Loucy (cell line): ENCODE measurements at regions not wholly inside any gene's neighbourhood (a gene's known extent, or its start where the extent isn't known, plus 50 kb on each side); places are given as distances from the start of the nearest gene placed in this dataset.

Experiments used
- H2AFZ ChIP-seq: fragments of 200-600 bp; sonication (generic); 2 replicates; pipeline ENCODE4 v1.6.0; 2016; ENCODE audit warnings: antibody characterized with exemption, mild to moderate bottlenecking, low read length, moderate library complexity
- H3F3A ChIP-seq: fragments of 200-600 bp; 2 replicates; pipeline ENCODE4 v1.6.0; 2016; ENCODE audit warnings: antibody characterized with exemption, low read depth, mild to moderate bottlenecking
- H3K27me3 ChIP-seq: fragments of 200-600 bp; sonication (generic); 2 replicates; pipeline ENCODE4 v1.6.1; 2014; ENCODE audit warnings: low read length, mild to moderate bottlenecking; ENCODE audit not compliant: insufficient read depth, poor library complexity, severe bottlenecking
- H3K36me3 ChIP-seq: fragments of 200-600 bp; sonication (generic); 2 replicates; pipeline ENCODE4 v1.6.1; 2016; ENCODE audit warnings: low read length; ENCODE audit not compliant: insufficient read depth
- H3K4me1 ChIP-seq: fragments of 200-600 bp; sonication (generic); 2 replicates; pipeline ENCODE4 v1.5.1; 2014; ENCODE audit warnings: low read length, mild to moderate bottlenecking; ENCODE audit not compliant: insufficient read depth, poor library complexity, severe bottlenecking
- H3K4me2 ChIP-seq: fragments of 200-600 bp; sonication (generic); 2 replicates; pipeline ENCODE4 v1.6.0; 2014; ENCODE audit warnings: antibody characterized with exemption, low read length, low read depth, mild to moderate bottlenecking; ENCODE audit not compliant: poor library complexity, severe bottlenecking
- H3K4me3 ChIP-seq: fragments of 200-600 bp; sonication (generic); 2 replicates; pipeline ENCODE4 v1.5.1; 2014; ENCODE audit warnings: low read length, mild to moderate bottlenecking, mixed read lengths; ENCODE audit not compliant: poor library complexity, severe bottlenecking
- H3K79me2 ChIP-seq: fragments of 200-600 bp; sonication (generic); 2 replicates; pipeline ENCODE4 v1.6.1; 2014; ENCODE audit warnings: low read length; ENCODE audit not compliant: insufficient read depth
- H3K9ac ChIP-seq: fragments of 200-600 bp; sonication (generic); 2 replicates; pipeline ENCODE4 v1.6.0; 2014; ENCODE audit warnings: mild to moderate bottlenecking, low read depth, low read length, moderate library complexity; ENCODE audit not compliant: poor library complexity, severe bottlenecking
- H3K9me2 ChIP-seq: fragments of 200-600 bp; sonication (generic); replicated peaks from 2 replicates; pipeline ENCODE4 v1.6.1; 2016; ENCODE audit warnings: low read depth, low read length, mixed read lengths
- H3K9me3 ChIP-seq: fragments of 200-600 bp; sonication (generic); 2 replicates; pipeline ENCODE4 v1.6.1; 2014; ENCODE audit warnings: mild to moderate bottlenecking, antibody characterized with exemption, low read length, low read depth; ENCODE audit not compliant: insufficient read depth
- H4K20me1 ChIP-seq: fragments of 200-600 bp; sonication (generic); 2 replicates; pipeline ENCODE4 v1.6.0; 2014; ENCODE audit warnings: antibody characterized with exemption, low read length, mild to moderate bottlenecking; ENCODE audit not compliant: insufficient read depth, poor library complexity, severe bottlenecking
- EZH2phosphoT487 ChIP-seq: fragments of 200-600 bp; IDR thresholded peaks from 2 replicates; pipeline ENCODE4 v1.6.1; 2018; ENCODE audit warnings: antibody characterized with exemption, mild to moderate bottlenecking, moderate library complexity, borderline replicate concordance
- TF ChIP-seq, protein P1 (sequence below): fragments of 200-600 bp; sonication (generic); conservative IDR thresholded peaks from 2 replicates; pipeline ENCODE4 v1.5.1; 2014; ENCODE audit warnings: mild to moderate bottlenecking, antibody characterized with exemption, low read length

DNA sequence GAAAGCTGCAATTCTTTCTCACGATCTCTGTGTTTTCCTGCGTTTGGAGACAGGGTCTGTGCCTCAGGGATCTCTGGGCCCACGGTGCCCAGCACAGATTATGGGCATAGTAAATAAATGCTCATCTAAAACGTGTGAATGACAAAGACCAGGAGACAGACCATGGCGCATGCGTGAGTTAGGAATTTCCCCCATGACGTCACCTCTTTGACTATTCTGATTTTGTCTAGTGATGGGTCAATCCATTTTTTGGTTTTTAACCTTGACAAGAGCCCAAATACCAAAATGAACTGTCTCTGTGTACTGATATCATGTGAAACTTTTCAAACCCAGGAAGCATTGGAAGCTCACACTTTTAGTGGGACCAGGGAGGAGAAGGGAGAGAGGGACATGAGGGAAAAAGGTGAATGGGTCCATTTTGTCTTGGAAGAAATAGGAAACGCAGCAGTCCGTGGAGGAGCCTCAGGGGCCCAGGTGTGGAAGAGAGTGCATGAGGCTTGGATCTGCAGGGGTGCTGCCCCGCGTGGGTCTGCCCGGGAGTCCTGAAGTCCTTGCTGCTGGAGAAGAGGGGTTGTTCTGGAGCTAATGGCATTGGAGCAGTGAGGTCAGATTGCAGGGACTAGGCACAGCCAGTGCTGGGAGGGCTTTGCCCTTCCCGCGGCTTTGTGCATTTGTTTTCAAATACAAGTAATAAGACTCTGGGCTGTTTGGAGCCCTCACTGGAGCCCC, 172.2 kb downstream of the ASB1 start:
- Histone ChIP-seq H3K4me2 (no peak overlapping the region), H3K36me3 (no peaks in the 10 kb centered on the region), H3K9me3 (no peaks in the 10 kb centered on the region), H3K4me1 (no peaks in the 10 kb centered on the region), H3K27me3 (no peaks in the 10 kb centered on the region), H3K4me3 (no peak overlapping the region), H3K79me2 (no peaks in the 10 kb centered on the region), H4K20me1 (no peaks in the 10 kb centered on the region), H3K9me2 (no peaks in the 10 kb centered on the region), H2AFZ (no peak overlapping the region), H3K9ac (no peak overlapping the region), H3F3A (no peaks in the 10 kb centered on the region)
- TF ChIP-seq, protein P1, sequence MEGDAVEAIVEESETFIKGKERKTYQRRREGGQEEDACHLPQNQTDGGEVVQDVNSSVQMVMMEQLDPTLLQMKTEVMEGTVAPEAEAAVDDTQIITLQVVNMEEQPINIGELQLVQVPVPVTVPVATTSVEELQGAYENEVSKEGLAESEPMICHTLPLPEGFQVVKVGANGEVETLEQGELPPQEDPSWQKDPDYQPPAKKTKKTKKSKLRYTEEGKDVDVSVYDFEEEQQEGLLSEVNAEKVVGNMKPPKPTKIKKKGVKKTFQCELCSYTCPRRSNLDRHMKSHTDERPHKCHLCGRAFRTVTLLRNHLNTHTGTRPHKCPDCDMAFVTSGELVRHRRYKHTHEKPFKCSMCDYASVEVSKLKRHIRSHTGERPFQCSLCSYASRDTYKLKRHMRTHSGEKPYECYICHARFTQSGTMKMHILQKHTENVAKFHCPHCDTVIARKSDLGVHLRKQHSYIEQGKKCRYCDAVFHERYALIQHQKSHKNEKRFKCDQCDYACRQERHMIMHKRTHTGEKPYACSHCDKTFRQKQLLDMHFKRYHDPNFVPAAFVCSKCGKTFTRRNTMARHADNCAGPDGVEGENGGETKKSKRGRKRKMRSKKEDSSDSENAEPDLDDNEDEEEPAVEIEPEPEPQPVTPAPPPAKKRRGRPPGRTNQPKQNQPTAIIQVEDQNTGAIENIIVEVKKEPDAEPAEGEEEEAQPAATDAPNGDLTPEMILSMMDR, result no peak
- no peak for TF ChIP-seq EZH2phosphoT487

DNA sequence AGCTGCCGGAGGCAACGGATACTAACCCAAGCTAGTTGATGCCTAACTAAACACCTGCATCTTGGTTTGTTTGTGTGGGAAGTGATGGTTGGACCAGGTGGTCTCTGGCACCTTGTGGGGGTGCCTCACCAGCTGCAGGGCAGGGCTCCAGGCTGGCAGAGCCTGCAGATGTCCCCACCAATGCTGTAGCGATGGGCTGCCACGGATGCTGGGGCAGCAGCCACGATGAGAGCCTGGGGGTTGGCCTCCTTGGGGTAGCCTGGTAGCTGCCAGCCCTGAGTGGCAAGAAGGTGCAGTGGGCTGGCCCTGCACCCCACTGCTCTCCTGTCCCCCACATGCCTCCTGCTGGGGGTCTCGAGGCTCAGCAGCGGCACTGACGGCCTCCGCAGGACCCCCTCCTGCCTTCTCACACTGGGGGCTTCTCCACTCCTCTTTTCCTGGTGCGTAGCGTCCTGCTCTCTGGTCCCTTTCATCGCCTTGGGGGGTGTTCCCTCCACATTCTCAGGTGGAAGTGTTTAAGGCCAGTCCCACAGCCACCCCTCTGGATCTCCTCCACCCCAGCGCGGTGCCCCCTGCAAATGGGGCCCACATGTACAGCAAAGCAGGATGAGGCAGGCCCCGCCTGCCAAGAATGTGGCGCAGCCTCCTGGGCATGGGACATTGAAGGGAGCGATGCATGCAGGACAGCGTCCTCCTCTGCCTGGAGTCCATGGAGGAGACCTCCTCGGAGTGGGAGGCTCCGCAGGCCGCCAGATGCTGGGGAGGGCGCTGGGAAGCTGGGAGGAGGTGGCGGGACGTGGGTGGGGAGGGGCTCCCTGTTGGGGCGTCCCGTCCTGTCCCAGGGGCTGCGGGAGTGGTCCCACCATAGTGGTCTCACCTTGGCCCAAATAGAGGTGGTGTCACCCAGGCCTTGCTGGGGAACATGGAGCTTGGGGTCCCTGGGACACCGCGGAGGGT, 173.1 kb downstream of the ASB1 start:
- TF ChIP-seq, protein P1, result no peak
- TF ChIP-seq EZH2phosphoT487, result no peak
- Histone ChIP-seq H3K9ac (no peak overlapping the region), H3K36me3 (no peaks in the 10 kb centered on the region), H3K4me1 (no peaks in the 10 kb centered on the region), H3F3A (no peaks in the 10 kb centered on the region), H3K9me2 (no peaks in the 10 kb centered on the region), H4K20me1 (no peaks in the 10 kb centered on the region), H3K79me2 (no peaks in the 10 kb centered on the region), H3K9me3 (0 out of 2 replicates have a peak, but pooled peaks cover 3% of the 10 kb centered on the region), H3K4me2 (no peak overlapping the region), H3K27me3 (no peaks in the 10 kb centered on the region), H3K4me3 (no peak overlapping the region), H2AFZ (no peak overlapping the region)

DNA sequence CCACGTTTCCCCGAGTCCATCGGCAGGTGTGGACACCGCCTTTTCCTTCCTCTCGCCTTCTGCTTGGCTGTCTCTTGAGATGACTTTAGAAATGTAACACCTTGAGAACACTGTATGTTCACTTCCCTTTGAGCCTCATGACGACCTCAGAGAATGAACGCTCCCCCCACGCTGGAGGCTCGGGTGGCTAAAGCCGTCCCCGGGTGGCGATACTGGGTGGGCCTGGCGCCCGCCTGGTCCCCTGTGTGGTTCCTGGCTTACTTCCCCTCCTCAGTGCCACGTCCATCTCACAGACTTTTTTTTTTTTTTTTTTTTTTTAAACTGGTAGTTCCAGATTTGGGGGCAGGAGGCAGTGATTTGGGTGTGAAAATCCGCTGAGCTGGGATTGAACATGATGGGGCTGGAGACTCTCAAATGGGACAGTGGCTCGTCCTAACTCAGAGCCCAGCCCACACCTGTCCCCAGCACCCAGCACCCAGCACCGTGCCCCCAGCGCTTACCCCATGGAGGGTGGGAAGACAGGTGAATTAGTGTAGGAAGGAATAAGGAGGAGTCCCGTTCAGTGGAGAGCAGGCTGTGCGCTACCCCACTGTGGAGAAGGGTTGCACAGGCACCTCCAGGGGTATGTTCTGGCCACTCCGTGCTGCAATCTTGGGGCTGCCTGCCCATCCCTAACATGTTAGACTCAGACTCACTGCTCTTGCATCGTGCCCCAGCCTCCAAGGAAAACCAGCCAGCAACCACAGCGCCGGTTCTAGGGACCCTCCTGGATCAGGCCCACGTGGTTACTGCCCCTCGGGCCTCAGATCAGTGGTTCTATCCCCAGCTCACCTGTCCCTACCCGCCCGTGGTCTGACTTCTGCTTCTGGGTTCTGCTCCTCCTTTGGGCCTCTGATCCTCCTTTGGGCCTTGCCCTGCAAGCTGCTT, 174.0 kb downstream of the ASB1 start:
- TF ChIP-seq EZH2phosphoT487, result no peak
- TF ChIP-seq, protein P1, result no peak
- Histone ChIP-seq H2AFZ (no peak overlapping the region), H3K9me3 (0 out of 2 replicates have a peak, but pooled peaks cover 3% of the 10 kb centered on the region), H3K4me1 (no peaks in the 10 kb centered on the region), H3K4me2 (no peak overlapping the region), H3F3A (no peaks in the 10 kb centered on the region), H3K9me2 (no peaks in the 10 kb centered on the region), H4K20me1 (no peaks in the 10 kb centered on the region), H3K79me2 (no peaks in the 10 kb centered on the region), H3K27me3 (no peaks in the 10 kb centered on the region), H3K9ac (no peak overlapping the region), H3K36me3 (no peaks in the 10 kb centered on the region), H3K4me3 (no peak overlapping the region)
